Activated CD4-positive, alpha-beta memory T cell treated with anti-CD3 and anti-CD28 coated beads, Interleukin-2, amount 10 ng/mL, durations not matched to agents 7 days and 5 days (primary cell): ENCODE measurements at regions not wholly inside any gene's neighbourhood (a gene's known extent, or its start where the extent isn't known, plus 50 kb on each side); places are given as distances from the start of the nearest gene placed in this dataset.

ENCODE experiments used
- CTCF ChIA-PET: fragments of 350-600 bp; sonication (Branson Sonifier 250); formaldehyde crosslinking; loops from one replicate; lab custom pipeline; 2021; ENCODE audit warnings: antibody characterized with exemption, inconsistent platforms; lab: Charles Lee
- POLR2A ChIA-PET: fragments of 350-600 bp; sonication (Branson Sonifier 250); formaldehyde crosslinking; loops from one replicate; lab custom pipeline; 2021; ENCODE audit warnings: antibody characterized with exemption; lab: Charles Lee
- DNase-seq: peaks from one replicate; pipeline ENCODE4 v3.0.0-alpha.2; 2020
- H3K27ac Mint-ChIP-seq: one replicate; pipeline ENCODE4 v1.8.0; 2021; ENCODE audit warnings: mild to moderate bottlenecking, mixed read lengths
- H3K27me3 Mint-ChIP-seq: one replicate; pipeline ENCODE4 v1.8.0; 2021; ENCODE audit warnings: mixed read lengths
- H3K36me3 Mint-ChIP-seq: one replicate; pipeline ENCODE4 v1.8.0; 2021; ENCODE audit warnings: low read depth, mixed read lengths
- H3K4me1 Mint-ChIP-seq: one replicate; pipeline ENCODE4 v1.8.0; 2021; ENCODE audit warnings: mixed read lengths
- H3K4me3 Mint-ChIP-seq: one replicate; pipeline ENCODE4 v1.8.0; 2021; ENCODE audit warnings: mild to moderate bottlenecking, mixed read lengths
- H3K9me3 Mint-ChIP-seq: one replicate; pipeline ENCODE4 v1.8.0; 2021; ENCODE audit warnings: mixed read lengths

DNA sequence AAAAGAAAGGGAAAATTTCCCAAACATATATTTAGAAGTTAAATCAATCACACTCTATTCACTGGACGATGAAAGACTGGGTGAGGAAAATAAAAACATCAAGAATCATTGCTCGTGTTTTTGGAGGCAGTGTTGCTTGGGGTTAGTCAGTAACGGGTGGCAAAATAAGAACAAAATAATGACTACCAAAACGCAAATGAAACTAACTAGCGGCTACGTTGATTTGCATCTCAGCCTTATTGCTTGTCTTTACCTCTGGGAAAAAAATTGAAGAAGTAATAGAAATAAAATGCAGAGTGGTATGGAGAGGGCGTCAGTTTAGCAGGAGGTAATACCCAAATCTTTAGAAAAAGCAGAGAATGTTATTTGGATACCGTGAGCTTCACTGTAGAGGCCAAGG is 86.4 kb upstream of the SORBS2 start:
- Mint-ChIP-seq H3K36me3 (no peaks in the 10 kb centered on the region), H3K27ac (no peak overlapping the region), H3K9me3 (no peaks in the 10 kb centered on the region), H3K4me1 (no peaks in the 10 kb centered on the region), H3K27me3 (no peaks in the 10 kb centered on the region), H3K4me3 (no peak overlapping the region)
- CTCF ChIA-PET, result interaction anchor here (1.3 kb wide), 1 partner anchor 22 kb away, joined by 3 read pairs; no protein-coding TSS in a partner anchor
- no peak for DNase-seq
- POLR2A ChIA-PET, result no interaction called here

GRCh38 chr4:185899833-185900232 is 87.8 kb upstream of the SORBS2 start:
- no peaks in the 10 kb centered on the region for H3K27me3 Mint-ChIP-seq
- no peaks in the 10 kb centered on the region for H3K36me3 Mint-ChIP-seq
- no peak for DNase-seq
- no peaks in the 10 kb centered on the region for H3K9me3 Mint-ChIP-seq
- H3K27ac Mint-ChIP-seq, result no peak overlapping the region
- ChIA-PET POLR2A (no interaction called here), CTCF (no interaction called here)
- H3K4me3 Mint-ChIP-seq, result no peak overlapping the region
- H3K4me1 Mint-ChIP-seq, result no peaks in the 10 kb centered on the region

- H3K4me1 Mint-ChIP-seq, result no peaks in the 10 kb centered on the region
- H3K4me3 Mint-ChIP-seq, result no peak overlapping the region
- DNase-seq, result no peak
- H3K27me3 Mint-ChIP-seq, result no peaks in the 10 kb centered on the region
- no peak overlapping the region for H3K27ac Mint-ChIP-seq
- H3K36me3 Mint-ChIP-seq, result no peaks in the 10 kb centered on the region
- no peaks in the 10 kb centered on the region for H3K9me3 Mint-ChIP-seq
- ChIA-PET POLR2A (no interaction called here), CTCF (no interaction called here)
These were observed 90.7 kb upstream of the SORBS2 start for GRCh38 chr4:185902654-185903053.

GRCh38 chr4:185903205-185903604 is 91.2 kb upstream of the SORBS2 start:
- H3K27ac Mint-ChIP-seq, result no peak overlapping the region
- no peaks in the 10 kb centered on the region for H3K36me3 Mint-ChIP-seq
- no peak for DNase-seq
- H3K4me1 Mint-ChIP-seq, result no peaks in the 10 kb centered on the region
- H3K9me3 Mint-ChIP-seq, result no peaks in the 10 kb centered on the region
- CTCF ChIA-PET, result no interaction called here
- POLR2A ChIA-PET, result no interaction called here
- no peak overlapping the region for H3K4me3 Mint-ChIP-seq
- no peaks in the 10 kb centered on the region for H3K27me3 Mint-ChIP-seq

DNA sequence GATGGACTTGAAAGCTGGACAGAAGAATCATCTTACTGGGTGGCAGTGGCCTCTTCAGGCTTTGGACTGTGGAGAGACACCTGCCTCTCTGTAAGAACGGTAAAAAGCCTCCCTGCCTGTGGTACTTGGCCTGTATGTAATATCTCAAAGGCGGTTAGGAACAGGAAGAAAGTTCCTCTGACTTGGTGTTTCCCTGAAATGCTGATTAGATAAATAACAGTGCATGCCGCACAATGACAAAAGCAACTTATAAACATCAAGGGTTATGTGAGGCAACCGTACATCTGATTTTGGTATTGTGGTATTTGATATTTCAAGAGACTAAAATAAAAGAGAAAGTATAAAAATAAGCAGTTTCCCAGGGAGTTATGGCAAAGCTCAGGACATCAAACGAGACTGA is 92.4 kb upstream of the SORBS2 start:
- POLR2A ChIA-PET, result no interaction called here
- no peaks in the 10 kb centered on the region for H3K4me1 Mint-ChIP-seq

DNA sequence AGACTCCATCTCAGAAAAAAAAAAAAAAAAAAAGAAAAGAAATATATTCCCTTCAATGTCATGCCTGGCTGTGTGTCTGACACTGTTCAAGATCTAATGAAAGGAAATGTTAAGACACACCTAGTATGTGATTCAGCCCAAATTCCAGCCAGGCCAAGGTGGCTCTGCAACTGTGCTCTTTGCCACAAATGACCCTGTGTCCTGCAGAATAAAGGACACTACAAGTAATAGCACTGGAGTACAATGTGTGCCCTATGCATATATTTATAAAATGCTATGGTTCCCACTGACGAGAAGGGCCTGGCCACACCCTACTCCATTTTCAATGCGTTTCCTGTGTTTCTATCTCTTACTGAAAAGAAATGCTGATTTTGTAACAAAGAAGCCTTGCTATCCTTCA is 98.0 kb upstream of the SORBS2 start:
- no peaks in the 10 kb centered on the region for H3K27me3 Mint-ChIP-seq
- DNase-seq, result no peak
- no peaks in the 10 kb centered on the region for H3K4me1 Mint-ChIP-seq
- H3K36me3 Mint-ChIP-seq, result no peaks in the 10 kb centered on the region
- ChIA-PET POLR2A (no interaction called here), CTCF (no interaction called here)
- H3K27ac Mint-ChIP-seq, result no peak overlapping the region
- no peaks in the 10 kb centered on the region for H3K9me3 Mint-ChIP-seq
- H3K4me3 Mint-ChIP-seq, result no peak overlapping the region

More for the DNA sequence above, 92.4 kb upstream of the SORBS2 start:
- Mint-ChIP-seq H3K27me3 (no peaks in the 10 kb centered on the region), H3K4me3 (no peak overlapping the region), H3K36me3 (no peaks in the 10 kb centered on the region), H3K9me3 (no peaks in the 10 kb centered on the region), H3K27ac (no peak overlapping the region)
- CTCF ChIA-PET, result no interaction called here
- DNase-seq, result no peak

DNA sequence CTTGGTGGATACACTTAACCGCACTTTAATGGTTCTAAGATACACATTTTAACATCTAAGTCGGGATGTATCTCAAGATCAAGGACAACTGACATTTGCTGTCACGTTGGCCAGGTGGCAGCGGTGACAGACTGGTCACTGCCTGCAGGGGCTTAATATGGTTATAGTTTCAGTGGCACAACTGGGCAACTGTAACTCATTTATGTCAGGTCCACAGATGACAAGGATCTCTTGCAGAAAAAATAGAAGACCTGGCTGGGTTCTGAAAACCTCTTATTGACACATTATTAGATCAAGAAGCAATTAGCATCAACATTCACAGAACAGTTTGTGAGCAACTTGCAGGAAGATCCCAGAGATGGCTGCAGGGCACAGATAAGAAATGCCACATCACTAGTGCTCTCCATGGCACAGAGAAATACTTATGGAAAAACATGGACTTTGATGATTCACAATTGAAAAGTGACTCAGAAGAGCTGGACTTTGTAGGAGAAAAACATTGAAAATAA is 99.6 kb upstream of the SORBS2 start:
- no peak overlapping the region for H3K27ac Mint-ChIP-seq
- no peaks in the 10 kb centered on the region for H3K27me3 Mint-ChIP-seq
- H3K4me3 Mint-ChIP-seq, result no peak overlapping the region
- H3K9me3 Mint-ChIP-seq, result no peaks in the 10 kb centered on the region
- H3K36me3 Mint-ChIP-seq, result no peaks in the 10 kb centered on the region
- DNase-seq, result no peak
- ChIA-PET POLR2A (no interaction called here), CTCF (no interaction called here)
- no peaks in the 10 kb centered on the region for H3K4me1 Mint-ChIP-seq

DNA sequence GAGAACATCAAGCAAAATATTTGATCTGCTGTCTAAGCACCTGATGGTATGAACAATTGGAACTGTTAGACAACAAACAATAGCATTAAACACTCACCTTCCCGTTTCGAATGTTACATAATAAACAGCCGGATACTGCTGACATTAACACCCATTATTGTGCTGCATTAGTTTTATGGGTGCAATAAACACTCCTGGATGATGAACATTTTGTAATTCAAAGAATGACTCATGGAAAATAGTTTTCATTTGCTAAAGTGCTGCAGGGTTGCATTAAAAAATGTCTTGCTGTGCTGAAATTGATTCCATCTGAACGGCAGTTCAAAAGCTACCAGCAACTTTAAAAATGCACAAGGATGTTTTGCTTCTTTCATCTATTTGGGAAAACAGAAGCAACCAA is 100.8 kb upstream of the SORBS2 start:
- no peaks in the 10 kb centered on the region for H3K4me1 Mint-ChIP-seq
- POLR2A ChIA-PET, result no interaction called here
- no peak overlapping the region for H3K27ac Mint-ChIP-seq

DNA sequence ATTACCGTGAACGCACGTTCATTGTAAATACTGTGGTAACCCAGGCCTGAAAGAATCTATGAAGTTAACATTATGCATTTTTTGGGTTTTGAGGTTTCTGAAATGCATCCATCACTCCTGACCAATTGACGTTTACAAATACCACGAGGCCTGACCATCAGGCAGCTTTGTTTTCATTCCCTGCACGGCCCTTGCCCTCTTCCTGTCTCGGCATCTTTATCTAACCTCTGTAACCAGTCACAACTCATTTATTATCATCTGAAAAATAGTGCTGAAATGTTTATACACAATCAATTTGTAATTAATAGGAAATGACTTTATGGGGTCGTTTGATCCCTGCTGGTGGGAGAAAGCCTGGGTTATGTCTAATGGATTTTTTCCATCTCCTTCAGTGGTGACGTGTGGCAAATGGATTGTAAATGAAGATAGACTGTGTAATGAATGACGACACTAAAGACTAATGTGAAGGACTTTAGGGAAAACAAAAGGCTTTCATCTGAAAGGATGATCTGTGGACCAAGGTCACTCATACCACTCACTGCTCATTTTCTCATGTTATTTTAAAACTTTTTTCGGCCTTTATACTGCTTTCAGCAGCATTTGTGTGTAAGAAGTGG is 102.7 kb upstream of the SORBS2 start:
- POLR2A ChIA-PET, result no interaction called here
- Mint-ChIP-seq H3K4me3 (no peak overlapping the region), H3K27me3 (no peaks in the 10 kb centered on the region), H3K9me3 (no peaks in the 10 kb centered on the region), H3K4me1 (no peaks in the 10 kb centered on the region), H3K27ac (no peak overlapping the region), H3K36me3 (no peaks in the 10 kb centered on the region)
- no peak for DNase-seq
- CTCF ChIA-PET, result no interaction called here

More for the DNA sequence above, 100.8 kb upstream of the SORBS2 start:
- no peaks in the 10 kb centered on the region for H3K27me3 Mint-ChIP-seq
- DNase-seq, result no peak
- H3K4me3 Mint-ChIP-seq, result no peak overlapping the region
- no peaks in the 10 kb centered on the region for H3K36me3 Mint-ChIP-seq
- CTCF ChIA-PET, result interaction anchor here (0.7 kb wide), 1 partner anchor 879 kb away, joined by 4 read pairs; no protein-coding TSS in a partner anchor
- H3K9me3 Mint-ChIP-seq, result no peaks in the 10 kb centered on the region

- H3K36me3 Mint-ChIP-seq, result no peaks in the 10 kb centered on the region
- H3K27ac Mint-ChIP-seq, result no peak overlapping the region
- ChIA-PET CTCF (no interaction called here), POLR2A (no interaction called here)
- H3K4me3 Mint-ChIP-seq, result no peak overlapping the region
- H3K9me3 Mint-ChIP-seq, result no peaks in the 10 kb centered on the region
- H3K27me3 Mint-ChIP-seq, result no peaks in the 10 kb centered on the region
- DNase-seq, result no peak
- H3K4me1 Mint-ChIP-seq, result no peaks in the 10 kb centered on the region
These were observed 103.3 kb upstream of the SORBS2 start for GRCh38 chr4:185915271-185915670.

DNA sequence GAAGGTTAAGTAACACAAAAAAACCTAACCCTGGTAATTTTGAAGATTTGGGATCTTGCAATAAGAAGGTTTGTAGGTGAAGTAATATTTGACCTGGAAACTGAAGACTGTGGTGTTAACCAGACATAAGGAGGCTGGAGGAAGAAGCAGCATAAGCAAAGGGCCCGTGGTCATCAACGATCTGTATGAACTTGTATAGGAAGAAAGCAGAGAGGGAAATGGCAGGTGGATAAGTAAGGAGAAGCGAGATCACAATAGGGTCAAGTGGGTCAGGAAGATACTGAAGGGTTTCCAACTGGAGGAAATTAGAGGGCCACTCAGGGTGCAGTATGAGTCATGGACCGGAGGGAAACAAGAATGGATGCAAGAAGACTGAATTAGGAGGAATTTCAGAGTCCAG is 103.8 kb upstream of the SORBS2 start:
- Mint-ChIP-seq H3K4me3 (no peak overlapping the region), H3K4me1 (no peaks in the 10 kb centered on the region), H3K27ac (no peak overlapping the region), H3K9me3 (no peaks in the 10 kb centered on the region), H3K36me3 (no peaks in the 10 kb centered on the region), H3K27me3 (no peaks in the 10 kb centered on the region)
- POLR2A ChIA-PET, result no interaction called here
- no peak for DNase-seq
- CTCF ChIA-PET, result no interaction called here

- Mint-ChIP-seq H3K9me3 (no peaks in the 10 kb centered on the region), H3K4me1 (no peaks in the 10 kb centered on the region), H3K36me3 (no peaks in the 10 kb centered on the region), H3K27me3 (no peaks in the 10 kb centered on the region), H3K27ac (no peak overlapping the region), H3K4me3 (no peak overlapping the region)
- CTCF ChIA-PET, result no interaction called here
- POLR2A ChIA-PET, result no interaction called here
- no peak for DNase-seq
These were observed 104.2 kb upstream of the SORBS2 start for GRCh38 chr4:185916231-185916630.

DNA sequence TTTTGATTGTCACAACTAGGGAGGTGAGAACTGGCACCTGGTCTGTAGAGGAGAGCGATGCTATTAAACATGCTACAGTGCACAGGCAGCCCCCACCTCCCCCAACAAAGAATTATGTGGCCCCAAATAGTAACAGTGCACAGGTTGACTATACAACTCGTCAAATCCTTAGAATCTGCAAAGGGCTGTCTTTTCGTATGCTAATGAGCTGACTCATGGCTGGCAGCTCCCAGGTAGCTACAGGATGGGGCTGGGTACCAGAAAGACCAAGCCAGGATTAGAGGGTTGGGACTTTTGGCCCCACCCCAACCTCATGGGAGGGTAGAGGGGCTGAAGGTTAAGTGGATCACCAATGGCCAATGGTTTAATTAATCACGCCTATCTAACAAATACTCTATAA is 104.7 kb upstream of the SORBS2 start:
- no peaks in the 10 kb centered on the region for H3K36me3 Mint-ChIP-seq
- no peaks in the 10 kb centered on the region for H3K27me3 Mint-ChIP-seq
- CTCF ChIA-PET, result no interaction called here
- no peak overlapping the region for H3K4me3 Mint-ChIP-seq
- POLR2A ChIA-PET, result no interaction called here
- no peaks in the 10 kb centered on the region for H3K9me3 Mint-ChIP-seq
- H3K27ac Mint-ChIP-seq, result no peak overlapping the region
- no peaks in the 10 kb centered on the region for H3K4me1 Mint-ChIP-seq
- DNase-seq, result no peak

DNA sequence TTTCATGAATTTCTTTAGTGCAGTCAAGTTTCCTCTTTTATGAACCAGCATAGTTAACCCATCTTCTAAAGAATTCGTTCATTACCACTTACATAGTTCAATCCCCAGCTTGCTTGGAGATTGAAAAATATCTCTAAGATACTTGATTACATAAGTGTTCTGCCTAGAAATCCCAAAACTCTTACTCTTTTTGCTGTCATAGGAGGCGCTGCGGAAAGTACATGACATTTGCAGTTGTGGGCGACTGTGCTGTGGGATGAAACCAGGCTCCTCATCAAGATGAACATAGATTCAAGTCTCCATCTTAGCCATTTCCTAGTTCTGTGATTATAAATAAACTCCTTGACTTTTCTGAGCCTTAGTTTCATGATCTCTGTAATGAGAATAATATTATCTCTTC is 107.1 kb upstream of the SORBS2 start:
- POLR2A ChIA-PET, result no interaction called here
- CTCF ChIA-PET, result no interaction called here
- Mint-ChIP-seq H3K4me1 (no peaks in the 10 kb centered on the region), H3K9me3 (no peaks in the 10 kb centered on the region), H3K4me3 (no peak overlapping the region), H3K27ac (no peak overlapping the region), H3K27me3 (no peaks in the 10 kb centered on the region), H3K36me3 (no peaks in the 10 kb centered on the region)
- no peak for DNase-seq
